Smooth muscle cell (in vitro differentiated cells): ENCODE measurements at regions not wholly inside any gene's neighbourhood (a gene's known extent, or its start where the extent isn't known, plus 50 kb on each side); places are given as distances from the start of the nearest gene placed in this dataset.

Experiments
- DNase-seq: peaks from one replicate; lab custom pipeline; 2025; ENCODE audit not compliant: unreplicated experiment; lab: John Stamatoyannopoulos, UW
- H2AFZ ChIP-seq: fragments of 200-600 bp; sonication (generic); 2 replicates; pipeline ENCODE4 v1.6.0; 2016; ENCODE audit warnings: antibody characterized with exemption, low read depth, mild to moderate bottlenecking
- H3F3A ChIP-seq: fragments of 200-600 bp; sonication (generic); 2 replicates; pipeline ENCODE4 v1.6.0; 2017; ENCODE audit warnings: antibody characterized with exemption, low read depth
- H3K27ac ChIP-seq: fragments of 200-600 bp; sonication (generic); 2 replicates; pipeline ENCODE4 v1.5.1; 2016; ENCODE audit warnings: low read depth, mild to moderate bottlenecking
- H3K27me3 ChIP-seq: fragments of 200-600 bp; sonication (generic); 2 replicates; pipeline ENCODE4 v1.6.1; 2016; ENCODE audit warnings: low read depth, mild to moderate bottlenecking
- H3K36me3 ChIP-seq: fragments of 200-600 bp; sonication (generic); 2 replicates; pipeline ENCODE4 v1.5.1; 2016; ENCODE audit warnings: low read depth
- H3K4me1 ChIP-seq: fragments of 200-600 bp; sonication (generic); 2 replicates; pipeline ENCODE4 v1.5.1; 2016; ENCODE audit warnings: low read depth
- H3K4me2 ChIP-seq: fragments of 200-600 bp; sonication (generic); 2 replicates; pipeline ENCODE4 v1.6.0; 2016; ENCODE audit warnings: mild to moderate bottlenecking
- H3K4me3 ChIP-seq: fragments of 200-600 bp; sonication (generic); 2 replicates; pipeline ENCODE4 v1.5.1; 2016; ENCODE audit warnings: mild to moderate bottlenecking
- H3K79me2 ChIP-seq: fragments of 200-600 bp; sonication (generic); 2 replicates; pipeline ENCODE4 v1.6.0; 2016; ENCODE audit warnings: low read depth, mild to moderate bottlenecking
- H3K9ac ChIP-seq: fragments of 200-600 bp; sonication (generic); 2 replicates; pipeline ENCODE4 v1.6.0; 2016; ENCODE audit warnings: low read depth
- H3K9me3 ChIP-seq: fragments of 200-600 bp; sonication (generic); replicated peaks from 2 replicates; pipeline ENCODE4 v1.5.1; 2016; ENCODE audit warnings: low read depth
- H4K20me1 ChIP-seq: fragments of 200-600 bp; sonication (generic); 2 replicates; pipeline ENCODE4 v1.6.0; 2016; ENCODE audit warnings: low read depth
- CTCF ChIP-seq: fragments of 200-600 bp; sonication (generic); IDR thresholded peaks from 2 replicates; pipeline ENCODE4 v1.5.1; 2017; ENCODE audit warnings: borderline replicate concordance, mild to moderate bottlenecking, antibody characterized with exemption; ENCODE audit not compliant: insufficient read depth, poor library complexity, severe bottlenecking
- WGBS: methylation state at CpG from one replicate; pipeline ENCODE4 v1.1.7; 2016; ENCODE audit warnings: low lambda C conversion rate; 5-methylcytosine and 5-hydroxymethylcytosine counted together

GRCh38 chr3:103609472-103609871 is 1174.7 kb downstream of the ZPLD1 start:
- Histone ChIP-seq H3K27me3 (no peaks in the 10 kb centered on the region), H3K4me2 (no peak overlapping the region), H3K9me3 (no peaks in the 10 kb centered on the region), H3K9ac (no peak overlapping the region), H3K79me2 (no peaks in the 10 kb centered on the region), H4K20me1 (no peaks in the 10 kb centered on the region), H3K36me3 (no peaks in the 10 kb centered on the region), H3K27ac (no peak overlapping the region), H3K4me1 (no peaks in the 10 kb centered on the region), H3F3A (no peaks in the 10 kb centered on the region), H3K4me3 (no peak overlapping the region), H2AFZ (no peak overlapping the region)
- no peak for DNase-seq
- WGBS, result 90% methylated on average over 2 of the region's 2 CpGs
- no peak for TF ChIP-seq CTCF

- no peaks in the 10 kb centered on the region for H3K9me3 ChIP-seq
- H3K27me3 ChIP-seq, result no peaks in the 10 kb centered on the region
- H3K27ac ChIP-seq, result no peak overlapping the region
- no peaks in the 10 kb centered on the region for H3K36me3 ChIP-seq
- no peak overlapping the region for H3K4me3 ChIP-seq
- H2AFZ ChIP-seq, result no peak overlapping the region
- no peak overlapping the region for H3K9ac ChIP-seq
- H3F3A ChIP-seq, result no peaks in the 10 kb centered on the region
- TF ChIP-seq CTCF, result no peak
- no peak overlapping the region for H3K4me2 ChIP-seq
- no peaks in the 10 kb centered on the region for H3K79me2 ChIP-seq
- no peaks in the 10 kb centered on the region for H4K20me1 ChIP-seq
- WGBS, result 97% methylated on average over 2 of the region's 2 CpGs
- no peak for DNase-seq
- H3K4me1 ChIP-seq, result no peaks in the 10 kb centered on the region
These were observed 1178.8 kb downstream of the ZPLD1 start for GRCh38 chr3:103613397-103614156.

GRCh38 chr3:103614719-103615118 is 1179.9 kb downstream of the ZPLD1 start:
- H3K4me1 ChIP-seq, result no peaks in the 10 kb centered on the region
- H3K79me2 ChIP-seq, result no peaks in the 10 kb centered on the region
- DNase-seq, result no peak
- no peak for TF ChIP-seq CTCF
- H3K9ac ChIP-seq, result no peak overlapping the region
- no peaks in the 10 kb centered on the region for H3K36me3 ChIP-seq
- H3K9me3 ChIP-seq, result no peaks in the 10 kb centered on the region
- no peak overlapping the region for H2AFZ ChIP-seq
- no peak overlapping the region for H3K4me2 ChIP-seq
- no peaks in the 10 kb centered on the region for H3F3A ChIP-seq
- no peaks in the 10 kb centered on the region for H3K27me3 ChIP-seq
- H3K27ac ChIP-seq, result no peak overlapping the region
- no peaks in the 10 kb centered on the region for H4K20me1 ChIP-seq
- no peak overlapping the region for H3K4me3 ChIP-seq

GRCh38 chr3:103617961-103618360 is 1183.1 kb downstream of the ZPLD1 start:
- WGBS, result 75% methylated on average over 2 of the region's 2 CpGs

More at GRCh38 chr3:103617961-103618360, 1183.1 kb downstream of the ZPLD1 start:
- Histone ChIP-seq H3K9ac (no peak overlapping the region), H2AFZ (no peak overlapping the region), H3K4me1 (no peaks in the 10 kb centered on the region), H3K9me3 (no peaks in the 10 kb centered on the region), H3K36me3 (no peaks in the 10 kb centered on the region), H3K79me2 (no peaks in the 10 kb centered on the region), H4K20me1 (no peaks in the 10 kb centered on the region), H3K4me2 (no peak overlapping the region), H3K4me3 (no peak overlapping the region), H3F3A (no peaks in the 10 kb centered on the region), H3K27ac (no peak overlapping the region), H3K27me3 (no peaks in the 10 kb centered on the region)
- no peak for DNase-seq
- TF ChIP-seq CTCF, result no peak
